BLaER1 treated with 17β-estradiol and CSF1 and Interleukin-3, amounts not matched to agents 10 nM and 100 nM (cell line): ENCODE measurements at regions not wholly inside any gene's neighbourhood (a gene's known extent, or its start where the extent isn't known, plus 50 kb on each side); places are given as distances from the start of the nearest gene placed in this dataset.

Source experiments
- H3K27ac ChIP-seq, 11 experiments: shearing (Covaris generic); formaldehyde crosslinking; 2 replicates each; pipeline ENCODE4 v1.8.1; 2022
- H3K27me3 ChIP-seq, 11 experiments: shearing (Covaris generic); formaldehyde crosslinking; 2 replicates each; pipeline ENCODE4 v1.8.1; 2022
- H3K36me3 ChIP-seq, 11 experiments: shearing (Covaris generic); formaldehyde crosslinking; 2 replicates each; pipeline ENCODE4 v1.8.1; 2022
- H3K4me1 ChIP-seq, 10 experiments: shearing (Covaris generic); formaldehyde crosslinking; 2 replicates each; pipeline ENCODE4 v1.8.1; 2022
- H3K4me2 ChIP-seq, 11 experiments: shearing (Covaris generic); formaldehyde crosslinking; 2 replicates each; pipeline ENCODE4 v1.8.1; 2022
- H3K4me3 ChIP-seq, 10 experiments: shearing (Covaris generic); formaldehyde crosslinking; 2 replicates each; pipeline ENCODE4 v1.8.1; 2022
- H3K9ac ChIP-seq, 11 experiments: shearing (Covaris generic); formaldehyde crosslinking; 2 replicates each; pipeline ENCODE4 v1.8.1; 2022
- H3K9me3 ChIP-seq, 11 experiments: shearing (Covaris generic); formaldehyde crosslinking; replicated peaks in 1 of 11; 2 replicates each; pipeline ENCODE4 v1.8.1; 2022
- H4K20me1 ChIP-seq, 11 experiments: shearing (Covaris generic); formaldehyde crosslinking; 2 replicates each; pipeline ENCODE4 v1.8.1; 2022
- Cebpa-rat ChIP-seq, 11 experiments: shearing (Covaris generic); IDR thresholded peaks; 2 replicates each; pipeline ENCODE4 v1.8.1; 2022

DNA sequence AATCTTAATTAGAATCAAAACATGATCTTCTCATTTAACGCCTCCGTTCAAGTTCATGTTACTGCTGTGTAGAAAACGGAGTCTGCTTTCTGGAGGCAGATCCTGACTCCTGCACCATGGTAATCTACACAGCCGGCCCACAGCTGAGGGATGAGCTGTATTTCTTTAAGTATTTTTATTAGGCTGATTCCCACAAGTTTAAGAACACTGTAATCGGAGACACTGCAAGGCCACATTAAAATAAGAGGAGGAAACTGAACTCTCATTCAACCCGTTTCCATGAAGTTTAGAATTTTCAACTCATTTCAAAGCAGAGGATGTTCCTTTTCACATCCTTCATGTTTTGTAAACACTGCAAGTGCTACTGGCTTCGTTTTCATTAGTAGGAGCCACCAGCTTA, 372.2 kb downstream of the NFIB start:
- H3K27ac ChIP-seq: no peak overlapping the region; a peak in 1 of 22 replicates
- no peaks in the 10 kb centered on the region for H3K27me3 ChIP-seq
- no peak overlapping the region for H3K4me3 ChIP-seq
- H3K4me1 ChIP-seq: peaks cover 0 to 65% (median 0%) of the 10 kb centered on the region in 10 experiments; a peak in 7 of 20 replicates
- no peaks in the 10 kb centered on the region for H3K9me3 ChIP-seq
- TF ChIP-seq Cebpa-rat (IDR thresholded peaks at IDR 0.05): no peak
- no peaks in the 10 kb centered on the region for H4K20me1 ChIP-seq
- H3K4me2 ChIP-seq: peak overlapping the region in 2 of 11 experiments; percentile 45 to 69; a peak in 4 of 22 replicates
- no peak overlapping the region for H3K9ac ChIP-seq
- H3K36me3 ChIP-seq: no peaks in the 10 kb centered on the region

DNA sequence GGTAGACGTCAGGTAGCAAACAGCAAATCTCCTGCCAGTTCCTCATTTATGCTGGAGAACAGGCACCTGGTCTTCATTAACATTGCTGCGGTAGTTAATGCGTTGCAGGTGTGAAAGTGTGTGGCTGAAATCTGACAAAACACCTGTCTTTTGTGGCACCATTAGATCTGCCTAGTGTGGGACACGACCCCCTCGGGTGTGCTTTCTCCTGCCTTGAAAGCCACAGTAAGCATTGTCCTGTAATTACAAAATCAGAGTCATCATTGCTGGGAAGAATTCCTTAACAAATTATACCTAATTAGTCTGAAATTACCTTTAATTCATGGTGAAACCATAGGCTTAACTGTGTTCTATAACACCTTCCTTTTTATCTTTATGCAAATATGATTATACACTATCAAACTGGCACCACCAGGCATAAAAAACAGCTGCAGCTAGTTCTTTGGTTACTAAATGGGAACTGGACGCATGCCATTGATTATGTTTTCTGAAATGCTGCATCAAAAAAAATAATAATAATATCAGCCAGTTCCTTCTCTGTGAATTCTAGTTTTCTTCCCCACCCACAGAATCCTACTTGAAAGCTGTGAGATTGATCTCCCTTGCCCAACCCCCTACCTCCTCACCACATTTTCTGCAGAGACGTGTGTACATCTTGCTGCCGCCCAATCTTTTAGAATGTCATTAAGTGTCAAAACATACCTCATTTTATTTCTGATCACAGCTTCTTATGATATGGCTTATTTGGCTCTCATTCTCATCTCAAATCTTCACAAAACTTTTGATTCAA, 374.0 kb downstream of the NFIB start:
- H3K27me3 ChIP-seq: no peaks in the 10 kb centered on the region
- no peaks in the 10 kb centered on the region for H3K9me3 ChIP-seq

DNA sequence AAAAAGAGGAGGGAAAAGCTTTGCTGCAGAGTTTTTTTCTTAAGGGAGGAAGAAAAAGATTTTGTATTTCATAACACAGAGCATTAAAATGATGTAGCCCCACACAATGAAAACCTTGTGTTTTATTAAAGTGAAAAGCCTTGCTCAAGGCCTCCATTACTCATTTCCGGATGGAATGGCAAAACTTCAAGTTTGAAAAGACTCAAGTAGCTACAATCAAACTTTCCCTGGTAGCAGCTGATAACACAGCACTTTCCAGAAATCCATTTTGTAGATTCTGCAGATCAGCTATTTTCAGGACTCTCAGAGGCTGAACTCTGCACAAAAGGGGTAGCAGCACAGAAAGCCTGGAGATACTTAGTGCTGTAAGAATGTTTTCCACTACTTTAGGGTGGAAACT, 374.8 kb downstream of the NFIB start:
- Histone ChIP-seq H3K4me1 (peaks cover 0 to 62% (median 0%) of the 10 kb centered on the region in 10 experiments; a peak in 7 of 20 replicates), H4K20me1 (no peaks in the 10 kb centered on the region), H3K27me3 (no peaks in the 10 kb centered on the region), H3K9ac (no peak overlapping the region), H3K4me3 (no peak overlapping the region), H3K4me2 (peak overlapping the region in 4 of 11 experiments; percentile 27 to 59 (median 52); a peak in 7 of 22 replicates), H3K9me3 (no peaks in the 10 kb centered on the region), H3K36me3 (no peaks in the 10 kb centered on the region), H3K27ac (peak overlapping the region in 1 of 11 experiments; percentile 35; a peak in 2 of 22 replicates)
- no peak for TF ChIP-seq Cebpa-rat (IDR thresholded peaks at IDR 0.05)

More for the DNA sequence above, 374.0 kb downstream of the NFIB start:
- peak overlapping the region in 1 of 11 experiments; percentile 35; a peak in 1 of 22 replicates for H3K27ac ChIP-seq
- peak overlapping the region in 4 of 11 experiments; percentile 27 to 59 (median 52); a peak in 7 of 22 replicates for H3K4me2 ChIP-seq
- H4K20me1 ChIP-seq: no peaks in the 10 kb centered on the region
- no peak overlapping the region for H3K9ac ChIP-seq
- no peak for TF ChIP-seq Cebpa-rat (IDR thresholded peaks at IDR 0.05)
- no peak overlapping the region for H3K4me3 ChIP-seq
- no peaks in the 10 kb centered on the region for H3K36me3 ChIP-seq
- H3K4me1 ChIP-seq: peaks cover 0 to 65% (median 0%) of the 10 kb centered on the region in 10 experiments; a peak in 7 of 20 replicates

DNA sequence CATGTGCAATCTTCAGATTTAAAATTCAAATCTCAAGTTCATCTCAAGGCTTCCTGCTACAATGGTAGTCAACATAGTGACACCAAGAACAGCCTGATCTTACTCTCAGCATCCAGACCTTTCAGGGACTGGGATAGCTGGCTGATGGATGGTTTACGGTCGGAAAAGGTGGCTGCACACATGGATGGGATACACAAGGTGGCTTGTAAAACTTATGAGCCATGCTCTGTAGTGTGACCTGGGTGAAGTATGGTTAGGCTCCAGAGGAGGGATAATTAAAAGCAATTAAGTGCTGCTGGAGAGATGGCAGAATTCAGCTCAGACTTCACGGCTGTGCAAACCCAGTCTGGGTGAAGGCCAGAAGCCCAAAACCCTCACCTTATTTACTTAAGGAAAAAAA, 379.5 kb downstream of the NFIB start:
- TF ChIP-seq Cebpa-rat (IDR thresholded peaks at IDR 0.05): no peak
- Histone ChIP-seq H3K27me3 (no peaks in the 10 kb centered on the region), H3K9me3 (no peaks in the 10 kb centered on the region), H3K36me3 (no peaks in the 10 kb centered on the region), H3K9ac (no peak overlapping the region), H3K4me1 (peaks cover 0 to 17% (median 0%) of the 10 kb centered on the region in 10 experiments; a peak in 7 of 20 replicates), H3K4me2 (no peak overlapping the region), H3K27ac (no peak overlapping the region), H4K20me1 (no peaks in the 10 kb centered on the region), H3K4me3 (no peak overlapping the region)

DNA sequence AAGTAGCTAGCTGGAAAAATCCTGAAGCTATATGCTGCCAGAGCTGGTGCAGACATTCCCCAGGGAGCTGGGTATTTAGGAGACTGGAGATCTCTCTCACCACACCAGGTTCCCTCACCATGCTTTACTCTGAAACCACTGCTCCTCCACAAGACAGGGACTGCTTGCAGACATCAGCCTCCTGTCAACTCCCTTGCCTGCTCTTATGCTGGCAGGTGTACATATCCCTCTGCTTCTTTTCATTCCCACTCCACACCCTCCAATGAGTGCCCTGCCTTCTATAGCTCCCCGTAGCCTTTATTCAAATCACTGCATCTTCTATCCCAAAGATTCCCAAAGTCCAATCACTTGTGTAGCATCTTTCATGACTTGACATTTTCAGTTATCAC, 380.7 kb downstream of the NFIB start:
- H3K4me1 ChIP-seq: peaks cover 0 to 5% (median 0%) of the 10 kb centered on the region in 10 experiments; a peak in 6 of 20 replicates
- no peaks in the 10 kb centered on the region for H3K9me3 ChIP-seq
- no peaks in the 10 kb centered on the region for H4K20me1 ChIP-seq
- no peak overlapping the region for H3K9ac ChIP-seq
- H3K27ac ChIP-seq: no peak overlapping the region
- no peaks in the 10 kb centered on the region for H3K36me3 ChIP-seq
- no peaks in the 10 kb centered on the region for H3K27me3 ChIP-seq
- H3K4me2 ChIP-seq: no peak overlapping the region
- TF ChIP-seq Cebpa-rat (IDR thresholded peaks at IDR 0.05): no peak
- no peak overlapping the region for H3K4me3 ChIP-seq

DNA sequence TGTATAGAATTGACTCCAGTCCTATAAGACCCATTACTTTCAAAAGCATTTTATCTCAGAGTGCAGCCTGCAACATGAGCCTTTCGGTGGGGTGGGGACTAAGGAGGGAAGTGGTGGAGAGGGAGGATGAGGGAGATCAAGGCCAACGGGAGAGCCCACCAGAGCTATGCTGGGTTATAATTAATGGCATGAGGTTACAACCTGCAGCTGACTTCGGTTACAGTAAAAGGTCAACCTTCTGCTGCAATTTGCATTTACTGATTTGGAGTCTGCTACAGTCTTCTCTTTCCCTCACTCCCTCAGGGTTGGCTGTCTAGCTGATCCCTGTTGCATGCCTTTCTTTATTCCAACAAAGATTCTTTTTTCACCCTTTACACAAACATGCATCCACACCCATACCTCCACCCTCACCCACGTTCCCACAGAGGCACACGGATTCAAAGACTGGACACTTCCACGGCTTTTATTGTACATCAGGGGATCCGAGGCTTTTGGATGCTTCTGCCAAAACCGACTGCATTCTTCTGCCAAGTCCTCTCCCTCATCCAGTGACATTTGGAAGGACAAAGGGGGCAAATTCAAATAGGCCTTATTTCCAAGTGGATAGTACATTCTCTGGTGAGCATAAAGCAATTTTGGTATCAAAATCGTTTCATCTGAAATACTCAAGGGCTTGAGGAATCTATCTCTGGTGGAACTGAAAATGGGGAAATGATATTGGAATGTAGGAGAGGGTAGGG, 381.2 kb downstream of the NFIB start:
- Histone ChIP-seq H3K9me3 (no peaks in the 10 kb centered on the region), H3K4me2 (no peak overlapping the region), H3K36me3 (no peaks in the 10 kb centered on the region), H3K4me1 (no peaks in the 10 kb centered on the region), H3K9ac (no peak overlapping the region), H3K27me3 (no peaks in the 10 kb centered on the region), H4K20me1 (no peaks in the 10 kb centered on the region), H3K4me3 (no peak overlapping the region), H3K27ac (no peak overlapping the region)
- TF ChIP-seq Cebpa-rat (IDR thresholded peaks at IDR 0.05): no peak

DNA sequence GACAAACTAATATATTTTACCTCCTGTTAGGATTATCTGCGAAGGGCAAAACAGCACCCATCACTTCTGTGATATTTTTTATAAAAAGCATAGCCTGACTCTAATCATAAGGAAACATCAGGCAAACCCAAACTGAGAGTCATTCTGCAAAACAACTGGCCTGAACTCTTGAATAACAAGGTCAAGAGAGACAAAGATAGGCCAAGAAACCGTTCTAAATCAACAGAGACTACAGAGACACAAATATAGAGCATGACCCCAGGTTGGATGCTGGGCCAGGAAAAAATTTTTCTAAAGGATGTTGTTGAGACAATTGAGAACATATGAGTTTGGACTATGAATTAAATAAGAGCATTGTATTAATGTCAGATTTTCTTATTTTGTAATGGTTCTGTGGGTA, 384.9 kb downstream of the NFIB start:
- Histone ChIP-seq H3K27ac (no peak overlapping the region), H3K4me3 (no peak overlapping the region), H3K36me3 (no peaks in the 10 kb centered on the region), H3K4me2 (no peak overlapping the region), H4K20me1 (no peaks in the 10 kb centered on the region), H3K4me1 (no peaks in the 10 kb centered on the region), H3K9me3 (peaks cover under 1 to 9% (median 3%) of the 10 kb centered on the region in 11 experiments; a peak in 16 of 22 replicates), H3K9ac (no peak overlapping the region), H3K27me3 (no peaks in the 10 kb centered on the region)
- TF ChIP-seq Cebpa-rat (IDR thresholded peaks at IDR 0.05): no peak

DNA sequence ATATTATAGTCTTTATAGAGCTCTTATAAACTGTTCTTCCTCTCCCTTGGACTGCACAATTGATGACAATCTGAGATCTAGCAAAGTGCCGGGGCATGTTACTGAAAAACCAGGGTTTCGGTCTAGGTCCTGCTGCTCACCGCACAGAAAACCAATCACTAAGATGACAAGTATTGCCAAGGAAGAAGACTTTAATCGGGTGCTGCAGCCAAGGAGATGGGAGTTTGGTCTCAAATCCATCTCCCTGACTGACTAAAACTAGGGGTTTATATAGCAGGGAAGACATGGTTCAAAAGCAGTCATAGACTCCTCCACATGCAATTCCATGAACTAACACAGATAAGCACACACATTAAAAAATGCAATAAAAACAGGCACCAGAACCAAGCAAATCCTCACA, 390.6 kb downstream of the NFIB start:
- Histone ChIP-seq H3K4me2 (no peak overlapping the region), H3K9me3 (peaks cover 15 to 25% (median 18%) of the 10 kb centered on the region in 11 experiments), H3K27ac (no peak overlapping the region), H3K9ac (no peak overlapping the region), H4K20me1 (no peaks in the 10 kb centered on the region), H3K36me3 (0 out of 22 replicates have a peak, but pooled peaks cover 0 to 3% (median 0%) of the 10 kb centered on the region in 11 experiments), H3K4me3 (no peak overlapping the region), H3K27me3 (no peaks in the 10 kb centered on the region), H3K4me1 (no peaks in the 10 kb centered on the region)
- no peak for TF ChIP-seq Cebpa-rat (IDR thresholded peaks at IDR 0.05)

DNA sequence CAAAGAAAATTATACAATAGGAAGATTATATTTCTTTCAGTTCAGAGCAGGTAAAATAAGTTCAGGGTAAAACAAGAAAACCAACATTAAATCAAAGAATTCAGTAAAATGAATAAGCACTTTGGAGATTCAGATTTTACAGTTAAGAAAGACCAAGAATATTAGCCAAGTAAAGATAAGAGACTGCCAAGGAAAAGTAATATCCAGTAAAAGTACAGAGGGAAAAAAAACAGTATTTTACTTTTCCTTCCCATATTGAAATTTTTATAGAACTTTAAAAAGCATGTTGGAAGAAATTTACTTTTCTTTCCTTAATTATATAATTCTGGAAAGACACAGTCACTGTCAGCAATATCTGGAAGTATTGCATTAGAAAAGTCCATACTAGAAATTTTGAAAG, 393.4 kb downstream of the NFIB start:
- Histone ChIP-seq H4K20me1 (no peaks in the 10 kb centered on the region), H3K36me3 (0 out of 22 replicates have a peak, but pooled peaks cover 0 to 3% (median 0%) of the 10 kb centered on the region in 11 experiments), H3K4me2 (no peak overlapping the region), H3K4me3 (no peak overlapping the region), H3K9ac (no peak overlapping the region), H3K27ac (no peak overlapping the region), H3K4me1 (no peaks in the 10 kb centered on the region), H3K27me3 (no peaks in the 10 kb centered on the region), H3K9me3 (peaks cover 15 to 25% (median 18%) of the 10 kb centered on the region in 11 experiments)
- no peak for TF ChIP-seq Cebpa-rat (IDR thresholded peaks at IDR 0.05)
